Neural cell (in vitro differentiated cells): ENCODE measurements at regions not wholly inside any gene's neighbourhood (a gene's known extent, or its start where the extent isn't known, plus 50 kb on each side); places are given as distances from the start of the nearest gene placed in this dataset.

ENCODE experiments used
- CTCF ChIP-seq: fragments of 450-650 bp; IDR thresholded peaks from 2 replicates; pipeline ENCODE4 v1.5.1; 2014; ENCODE audit warnings: antibody characterized with exemption, mild to moderate bottlenecking, moderate library complexity; ENCODE audit not compliant: poor library complexity, severe bottlenecking
- POLR2AphosphoS5 ChIP-seq: IDR thresholded peaks from 2 replicates; pipeline ENCODE4 v1.6.1; 2012
- SMC3 ChIP-seq: fragments of 450-650 bp; conservative IDR thresholded peaks from 2 replicates; pipeline ENCODE4 v1.6.1; 2014; ENCODE audit warnings: antibody characterized with exemption, mild to moderate bottlenecking, moderate library complexity; ENCODE audit not compliant: poor library complexity

GRCh38 chr11:130622141-130622542, 173.7 kb downstream of the ADAMTS15 start:
- TF ChIP-seq SMC3 (no peak), CTCF (no peak), POLR2AphosphoS5 (no peak)
